ENCODE measurements at regions not wholly inside any gene's neighbourhood (a gene's known extent, or its start where the extent isn't known, plus 50 kb on each side); places are given as distances from the start of the nearest gene placed in this dataset.

GRCh38 chr12:83190631-83191390, 504.1 kb downstream of the TMTC2 start:
- POLR2A ChIA-PET: no interaction called here
- TF ChIP-seq, protein P1, sequence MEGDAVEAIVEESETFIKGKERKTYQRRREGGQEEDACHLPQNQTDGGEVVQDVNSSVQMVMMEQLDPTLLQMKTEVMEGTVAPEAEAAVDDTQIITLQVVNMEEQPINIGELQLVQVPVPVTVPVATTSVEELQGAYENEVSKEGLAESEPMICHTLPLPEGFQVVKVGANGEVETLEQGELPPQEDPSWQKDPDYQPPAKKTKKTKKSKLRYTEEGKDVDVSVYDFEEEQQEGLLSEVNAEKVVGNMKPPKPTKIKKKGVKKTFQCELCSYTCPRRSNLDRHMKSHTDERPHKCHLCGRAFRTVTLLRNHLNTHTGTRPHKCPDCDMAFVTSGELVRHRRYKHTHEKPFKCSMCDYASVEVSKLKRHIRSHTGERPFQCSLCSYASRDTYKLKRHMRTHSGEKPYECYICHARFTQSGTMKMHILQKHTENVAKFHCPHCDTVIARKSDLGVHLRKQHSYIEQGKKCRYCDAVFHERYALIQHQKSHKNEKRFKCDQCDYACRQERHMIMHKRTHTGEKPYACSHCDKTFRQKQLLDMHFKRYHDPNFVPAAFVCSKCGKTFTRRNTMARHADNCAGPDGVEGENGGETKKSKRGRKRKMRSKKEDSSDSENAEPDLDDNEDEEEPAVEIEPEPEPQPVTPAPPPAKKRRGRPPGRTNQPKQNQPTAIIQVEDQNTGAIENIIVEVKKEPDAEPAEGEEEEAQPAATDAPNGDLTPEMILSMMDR (IDR thresholded peaks at IDR 0.05): no peak

DNA sequence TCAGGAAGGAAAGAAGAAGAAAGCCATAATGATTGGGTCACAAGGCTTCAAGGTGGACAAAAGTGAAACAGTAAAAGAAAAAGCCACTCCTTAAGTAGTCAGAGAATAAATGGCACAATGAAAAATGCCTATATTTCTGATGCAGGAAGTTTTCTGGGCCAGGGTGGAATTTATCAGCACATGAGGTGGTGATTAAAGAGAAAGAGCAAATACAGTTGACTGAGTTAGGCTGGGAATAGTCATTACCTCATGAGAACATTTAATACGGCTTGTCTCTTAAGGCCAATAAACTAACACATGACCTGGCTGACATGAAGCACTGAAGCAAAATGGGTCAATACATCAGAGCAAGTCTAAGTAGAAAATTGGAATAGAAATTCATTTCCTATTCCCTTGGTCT, 499.7 kb downstream of the TMTC2 start:
- H3K4me1 Mint-ChIP-seq (ENCODE audit: low read depth): no peaks in the 10 kb centered on the region
- Histone ChIP-seq H3K4me3 (ENCODE audit: low read length) (no peak overlapping the region), H3K27me3 (ENCODE audit: control insufficient read depth in 1 of 2, insufficient read depth in 2 of 2, low read length in 2 of 2) (no peaks in the 10 kb centered on the region), H3K27ac (ENCODE audit: low read depth in 1 of 2, low read length in 2 of 2) (no peak overlapping the region), H3K9me3 (ENCODE audit: control insufficient read depth in 1 of 2, insufficient read depth in 1 of 2, low read length in 2 of 2) (no peaks in the 10 kb centered on the region), H3K4me1 (ENCODE audit: insufficient read depth, low read length) (no peaks in the 10 kb centered on the region), H3K36me3 (ENCODE audit: insufficient read depth, low read length) (no peaks in the 10 kb centered on the region)
- no peaks in the 10 kb centered on the region for H3K9me3 Mint-ChIP-seq
- ATAC-seq (ENCODE audit: poor library complexity): no peak
- H3K27me3 Mint-ChIP-seq: peaks cover 4% of the 10 kb centered on the region
- H3K27ac Mint-ChIP-seq: no peak overlapping the region
- no peak overlapping the region for H3K4me3 Mint-ChIP-seq
- ChIA-PET CTCF (no interaction called here), POLR2A (no interaction called here)
- H3K36me3 Mint-ChIP-seq (ENCODE audit: low read depth): no peaks in the 10 kb centered on the region
- intact Hi-C loops (cut with DNase I, micrococcal nuclease): no loop called here
- TF ChIP-seq, protein P1 (IDR thresholded peaks at IDR 0.05): no peak
- no peak for DNase-seq

More at GRCh38 chr12:83190631-83191390, 504.1 kb downstream of the TMTC2 start:
- Mint-ChIP-seq H3K27ac (no peak overlapping the region), H3K27me3 (peaks cover 4% of the 10 kb centered on the region), H3K4me3 (no peak overlapping the region), H3K4me1 (ENCODE audit: low read depth) (no peaks in the 10 kb centered on the region), H3K9me3 (no peaks in the 10 kb centered on the region), H3K36me3 (ENCODE audit: low read depth) (no peaks in the 10 kb centered on the region)
- Histone ChIP-seq H3K27me3 (ENCODE audit: control insufficient read depth in 1 of 2, insufficient read depth in 2 of 2, low read length in 2 of 2) (no peaks in the 10 kb centered on the region), H3K9me3 (ENCODE audit: control insufficient read depth in 1 of 2, insufficient read depth in 1 of 2, low read length in 2 of 2) (no peaks in the 10 kb centered on the region), H3K27ac (ENCODE audit: low read depth in 1 of 2, low read length in 2 of 2) (no peak overlapping the region), H3K4me3 (ENCODE audit: low read length) (no peak overlapping the region), H3K4me1 (ENCODE audit: insufficient read depth, low read length) (no peaks in the 10 kb centered on the region), H3K36me3 (ENCODE audit: insufficient read depth, low read length) (no peaks in the 10 kb centered on the region)
- DNase-seq (no peak), ATAC-seq (ENCODE audit: poor library complexity) (no peak)
- intact Hi-C loops (cut with DNase I, micrococcal nuclease): no loop called here
- CTCF ChIA-PET: no interaction called here

GRCh38 chr12:83185241-83185640, 498.5 kb downstream of the TMTC2 start:
- Mint-ChIP-seq H3K4me3 (no peak overlapping the region), H3K27me3 (peaks cover 4% of the 10 kb centered on the region), H3K36me3 (ENCODE audit: low read depth) (no peaks in the 10 kb centered on the region), H3K27ac (no peak overlapping the region), H3K4me1 (ENCODE audit: low read depth) (no peaks in the 10 kb centered on the region), H3K9me3 (no peaks in the 10 kb centered on the region)
- Histone ChIP-seq H3K27me3 (ENCODE audit: control insufficient read depth in 1 of 2, insufficient read depth in 2 of 2, low read length in 2 of 2) (no peaks in the 10 kb centered on the region), H3K4me3 (ENCODE audit: low read length) (no peak overlapping the region), H3K36me3 (ENCODE audit: insufficient read depth, low read length) (no peaks in the 10 kb centered on the region), H3K4me1 (ENCODE audit: insufficient read depth, low read length) (no peaks in the 10 kb centered on the region), H3K27ac (ENCODE audit: low read depth in 1 of 2, low read length in 2 of 2) (no peak overlapping the region), H3K9me3 (ENCODE audit: control insufficient read depth in 1 of 2, insufficient read depth in 1 of 2, low read length in 2 of 2) (no peaks in the 10 kb centered on the region)
- ATAC-seq (ENCODE audit: poor library complexity): no peak
- CTCF ChIA-PET: no interaction called here
- intact Hi-C loops (cut with DNase I, micrococcal nuclease): no loop called here
- POLR2A ChIA-PET: no interaction called here
- TF ChIP-seq, protein P1 (IDR thresholded peaks at IDR 0.05): no peak
- no peak for DNase-seq

Measured in CD4-positive, alpha-beta T cell (primary cell).